Panc1 (cell line): ENCODE measurements at regions not wholly inside any gene's neighbourhood (a gene's known extent, or its start where the extent isn't known, plus 50 kb on each side); places are given as distances from the start of the nearest gene placed in this dataset.

Experiments used
- ATAC-seq: fragments of 200-7000 bp; cut with Tn5 transposase; 2 replicates; pipeline ENCODE4 v1.9.1; 2020; ENCODE audit warnings: mild to moderate bottlenecking, moderate library complexity
- BruUV-seq: library from RNA; stranded (reverse); fragments of 400-500 nt; replicated peaks from 2 replicates; lab custom pipeline; 2021; lab: Mats Ljungman, UMichigan
- CTCF ChIA-PET: fragments of 300-600 bp; sonication (Branson Sonifier 250); formaldehyde crosslinking; loops from one replicate; lab custom pipeline; 2022; ENCODE audit warnings: antibody characterized with exemption; lab: Charles Lee
- POLR2A ChIA-PET: fragments of 300-600 bp; sonication (Branson Sonifier 250); formaldehyde crosslinking; loops from one replicate; lab custom pipeline; 2022; ENCODE audit warnings: antibody characterized with exemption; lab: Charles Lee
- DNase-seq: peaks from one replicate; pipeline ENCODE4 v3.0.0-alpha.2; 2010; ENCODE audit warnings: low read depth, low spot score
- H3K27ac ChIP-seq: 2 replicates; pipeline ENCODE4 v1.5.1; 2011; ENCODE audit warnings: mild to moderate bottlenecking, low read length, inconsistent platforms
- H3K27me3 ChIP-seq: fragments of 200-500 bp; sonication (Bioruptor generic); 2 replicates; pipeline ENCODE4 v1.6.0; 2014; ENCODE audit warnings: low read length, inconsistent platforms; ENCODE audit not compliant: control insufficient read depth, insufficient read depth
- H3K36me3 ChIP-seq: fragments of 200-500 bp; sonication (Bioruptor generic); 2 replicates; pipeline ENCODE4 v1.5.1; 2014; ENCODE audit warnings: inconsistent platforms, mild to moderate bottlenecking, low read length, moderate library complexity; ENCODE audit not compliant: control insufficient read depth, insufficient read depth
- H3K4me1 ChIP-seq: 2 replicates; pipeline ENCODE4 v1.5.1; 2011; ENCODE audit warnings: inconsistent platforms, mild to moderate bottlenecking, low read length, moderate library complexity; ENCODE audit not compliant: control insufficient read depth, insufficient read depth
- H3K4me3 ChIP-seq, 2 experiments: 2 replicates each; pipeline ENCODE4 v1.5.1; 2011 to 2012; ENCODE audit warnings: low read depth in 2 of 2, low read length in 2 of 2, mild to moderate bottlenecking in 2 of 2, inconsistent platforms in 1 of 2, moderate library complexity in 1 of 2
- H3K9me3 ChIP-seq: fragments of 200-500 bp; sonication (Bioruptor generic); 2 replicates; pipeline ENCODE4 v1.5.1; 2014; ENCODE audit warnings: low read depth, mild to moderate bottlenecking, inconsistent platforms, low read length, moderate library complexity; ENCODE audit not compliant: control insufficient read depth, insufficient read depth
- CTCF ChIP-seq: fragments of 450-650 bp; IDR thresholded peaks from 2 replicates; pipeline ENCODE4 v1.5.1; 2017; ENCODE audit warnings: mild to moderate bottlenecking
- POLR2AphosphoS5 ChIP-seq: IDR thresholded peaks from 2 replicates; pipeline ENCODE4 v1.6.1; 2012; ENCODE audit warnings: mild to moderate bottlenecking, low read depth, low read length, moderate library complexity
- REST ChIP-seq, 2 experiments: IDR thresholded peaks; 2 replicates each; pipeline ENCODE4 v1.6.1; 2011 to 2012; ENCODE audit warnings: low read depth in 2 of 2, control low read depth in 1 of 2, low read length in 1 of 2, mild to moderate bottlenecking in 1 of 2, moderate library complexity in 1 of 2; ENCODE audit not compliant: insufficient read depth in 1 of 2
- SIN3A ChIP-seq: IDR thresholded peaks from 2 replicates; pipeline ENCODE4 v1.6.1; 2012; ENCODE audit warnings: low read depth, mild to moderate bottlenecking, low read length, moderate library complexity, borderline replicate concordance; ENCODE audit not compliant: insufficient read depth
- TCF7L2 ChIP-seq: IDR thresholded peaks from 2 replicates; pipeline ENCODE4 v1.6.1; 2011; ENCODE audit warnings: mild to moderate bottlenecking, low read depth, low read length, inconsistent platforms
- in situ Hi-C: cut with HindIII; loops from 2 replicates; pipeline ENCODE4 v1.10.0; 2016; ENCODE audit warnings: low sequenced_read_pairs, low pct_unique_long_range_greater_than_20kb
- intact Hi-C: fragments of 100-400 bp; cut with micrococcal nuclease; formaldehyde crosslinking; loops from one replicate; pipeline ENCODE4 v1.10.0; 2022; ENCODE audit not compliant: unreplicated experiment

GRCh38 chrX:13474164-13474516 is 95.3 kb upstream of the EGFL6 start:
- no peak for TF ChIP-seq REST (IDR thresholded peaks at IDR 0.05; ENCODE audit: insufficient read depth in 1 of 2, low read depth in 2 of 2, low read length in 1 of 2)
- no peak for TF ChIP-seq SIN3A
- no peak for TF ChIP-seq TCF7L2
- ATAC-seq (no peak), DNase-seq (no peak)
- Histone ChIP-seq H3K27ac (no peak overlapping the region; the same call in 1 of the 2 replicates), H3K36me3 (no peaks in the 10 kb centered on the region), H3K27me3 (no peaks in the 10 kb centered on the region), H3K4me3 (no peak overlapping the region), H3K4me1 (no peaks in the 10 kb centered on the region; the same call in 1 of the 2 replicates), H3K9me3 (no peaks in the 10 kb centered on the region)
- ChIA-PET POLR2A (no interaction called here), CTCF (no interaction called here)
- intact Hi-C loops: no loop called here
- BruUV-seq: no TSS peak
- in situ Hi-C loops: no loop called here

- Histone ChIP-seq H3K27ac (no peak overlapping the region), H3K4me1 (no peaks in the 10 kb centered on the region; the same call in 1 of the 2 replicates), H3K9me3 (no peaks in the 10 kb centered on the region), H3K36me3 (no peaks in the 10 kb centered on the region), H3K27me3 (no peaks in the 10 kb centered on the region), H3K4me3 (no peak overlapping the region)
- intact Hi-C loops: no loop called here
- ChIA-PET POLR2A (no interaction called here), CTCF (no interaction called here)
- no TSS peak for BruUV-seq
- in situ Hi-C loops: no loop called here
- DNase-seq: no peak
- TF ChIP-seq CTCF (no peak), POLR2AphosphoS5 (no peak), REST (IDR thresholded peaks at IDR 0.05; ENCODE audit: insufficient read depth in 1 of 2, low read depth in 2 of 2, low read length in 1 of 2) (no peak), SIN3A (no peak)
- no peak for ATAC-seq
Observed at GRCh38 chrX:13473442-13474163, 95.8 kb upstream of the EGFL6 start.
